SK-N-SH treated with all-trans-retinoic acid at 6 μM for 48 hours (cell line): ENCODE measurements at regions not wholly inside any gene's neighbourhood (a gene's known extent, or its start where the extent isn't known, plus 50 kb on each side); places are given as distances from the start of the nearest gene placed in this dataset.

Experiments
- ARNTL ChIP-seq: fragments of 450-650 bp; formaldehyde crosslinking; IDR thresholded peaks from 2 replicates; pipeline ENCODE4 v1.5.0; 2020; ENCODE audit warnings: low read depth, mild to moderate bottlenecking, moderate library complexity, borderline replicate concordance
- CSDC2 ChIP-seq: fragments of 250-450 bp; sonication (Bioruptor Pico); IDR thresholded peaks from 2 replicates; pipeline ENCODE4 v1.5.0; 2020; ENCODE audit warnings: mild to moderate bottlenecking, moderate library complexity
- CSRNP3 ChIP-seq: fragments of 250-450 bp; sonication (Bioruptor Pico); IDR thresholded peaks from 2 replicates; pipeline ENCODE4 v1.5.1; 2021; ENCODE audit warnings: mild to moderate bottlenecking, moderate library complexity
- ESRRG ChIP-seq: fragments of 250-450 bp; sonication (Bioruptor Pico); IDR thresholded peaks from 2 replicates; pipeline ENCODE4 v1.6.1; 2021; ENCODE audit warnings: mild to moderate bottlenecking
- GLIS3 ChIP-seq: fragments of 250-450 bp; sonication (Bioruptor Pico); IDR thresholded peaks from 2 replicates; pipeline ENCODE4 v1.5.0; 2020; ENCODE audit warnings: mild to moderate bottlenecking, moderate library complexity
- OSR1 ChIP-seq: fragments of 250-450 bp; sonication (Bioruptor Pico); IDR thresholded peaks from 2 replicates; pipeline ENCODE4 v1.8.0; 2022; ENCODE audit warnings: moderate library complexity, mild to moderate bottlenecking, inconsistent platforms
- PATZ1 ChIP-seq: fragments of 250-450 bp; sonication (Bioruptor Pico); IDR thresholded peaks from 2 replicates; pipeline ENCODE4 v1.8.0; 2020; ENCODE audit warnings: mild to moderate bottlenecking, moderate library complexity, borderline replicate concordance
- POU6F1 ChIP-seq: fragments of 250-450 bp; sonication (Bioruptor Pico); IDR thresholded peaks from 2 replicates; pipeline ENCODE4 v1.8.0; 2021; ENCODE audit warnings: low read depth, mild to moderate bottlenecking, moderate library complexity, borderline replicate concordance
- RARB ChIP-seq: fragments of 250-450 bp; sonication (Bioruptor Pico); IDR thresholded peaks from 2 replicates; pipeline ENCODE4 v1.8.0; 2021; ENCODE audit warnings: mild to moderate bottlenecking, moderate library complexity
- TCF4 ChIP-seq: fragments of 250-450 bp; sonication (Bioruptor Pico); IDR thresholded peaks from 2 replicates; pipeline ENCODE4 v1.8.0; 2021; ENCODE audit warnings: mild to moderate bottlenecking, moderate library complexity, borderline replicate concordance
- TOX ChIP-seq: fragments of 250-450 bp; sonication (Bioruptor Pico); IDR thresholded peaks from 2 replicates; pipeline ENCODE4 v1.8.0; 2021; ENCODE audit warnings: mild to moderate bottlenecking, moderate library complexity, borderline replicate concordance
- ZFP30 ChIP-seq: fragments of 450-650 bp; formaldehyde crosslinking; IDR thresholded peaks from 2 replicates; pipeline ENCODE4 v1.5.0; 2022; ENCODE audit warnings: mild to moderate bottlenecking, moderate library complexity
- ZNF70 ChIP-seq: fragments of 450-650 bp; formaldehyde crosslinking; IDR thresholded peaks from 2 replicates; pipeline ENCODE4 v1.5.0; 2020; ENCODE audit warnings: mild to moderate bottlenecking, moderate library complexity

GRCh38 chr18:22470248-22471235 lies 52.8 kb upstream of the CTAGE1 start:
- TF ChIP-seq ZNF70 (CRISPR knock-in tag), result no peak
- no peak for TF ChIP-seq PATZ1 (CRISPR knock-in tag)
- no peak for TF ChIP-seq ZFP30 (CRISPR knock-in tag)
- no peak for TF ChIP-seq CSDC2 (CRISPR knock-in tag)
- no peak for TF ChIP-seq TCF4
- TF ChIP-seq RARB, result no peak
- TF ChIP-seq ESRRG (CRISPR knock-in tag), result no peak
- no peak for TF ChIP-seq CSRNP3 (CRISPR knock-in tag)
- TF ChIP-seq TOX, result no peak
- TF ChIP-seq GLIS3 (CRISPR knock-in tag), result no peak
- no peak for TF ChIP-seq POU6F1 (CRISPR knock-in tag)
- TF ChIP-seq OSR1 (CRISPR knock-in tag), result no peak
- no peak for TF ChIP-seq ARNTL (CRISPR knock-in tag)
